CD4-positive, alpha-beta T cell treated with Interleukin-4 for 1 hour (primary cell): ENCODE measurements at regions not wholly inside any gene's neighbourhood (a gene's known extent, or its start where the extent isn't known, plus 50 kb on each side); places are given as distances from the start of the nearest gene placed in this dataset.

Experiments
- DNase-seq, 2 donors: peaks; one replicate each; pipeline ENCODE4 v3.0.0-alpha.2; 2020 to 2022

DNA sequence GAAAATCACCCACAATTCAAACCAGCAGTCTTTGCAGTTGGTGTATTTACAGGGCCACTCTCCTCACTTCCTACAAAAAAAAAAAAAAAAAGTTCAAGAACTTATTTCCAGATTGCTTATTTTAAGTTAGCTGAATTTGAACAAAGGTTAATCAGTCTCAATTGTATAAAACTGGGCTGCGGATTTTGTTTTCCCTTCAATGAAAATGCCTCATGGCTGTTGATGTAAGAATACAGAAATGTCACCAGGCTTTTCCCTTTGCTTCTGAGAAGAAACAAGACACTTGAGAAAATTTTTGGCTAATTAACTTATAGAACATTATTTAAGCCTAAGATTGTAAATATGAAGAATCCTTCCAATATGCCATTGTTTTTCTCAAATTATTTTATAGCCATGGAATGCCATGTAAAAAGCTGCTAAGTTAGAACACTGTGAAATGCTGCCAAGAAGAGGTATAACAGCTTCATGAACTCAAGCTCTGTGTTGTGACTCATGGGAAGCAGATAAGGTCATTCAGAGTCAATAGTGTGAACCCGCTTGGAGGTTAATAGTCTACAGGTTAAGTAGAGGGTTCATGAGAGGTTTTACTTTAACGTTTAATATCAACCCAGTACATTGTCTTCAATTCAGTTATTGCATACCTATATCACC is 84.3 kb upstream of the ABI3BP start:
- DNase-seq, result no peak

DNA sequence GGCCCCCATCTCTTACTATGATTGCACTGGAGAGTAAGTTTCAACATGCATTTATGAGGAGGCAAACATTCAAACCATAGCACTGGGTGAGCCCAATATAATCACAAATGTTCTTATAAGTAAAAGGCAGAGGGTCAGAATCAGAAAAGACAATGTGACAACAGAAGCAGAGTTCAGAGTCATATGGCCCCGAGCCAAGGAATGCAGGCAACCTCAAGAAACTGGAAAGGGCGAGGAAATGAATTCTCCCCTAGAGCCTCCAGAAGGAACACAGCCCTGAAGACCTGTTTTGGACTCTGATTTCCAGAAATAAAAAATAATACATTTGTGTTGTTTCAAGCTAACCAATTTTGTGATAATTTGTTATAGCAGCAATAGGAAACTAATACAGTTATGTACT is 81.3 kb upstream of the ABI3BP start:
- no peak for DNase-seq

DNA sequence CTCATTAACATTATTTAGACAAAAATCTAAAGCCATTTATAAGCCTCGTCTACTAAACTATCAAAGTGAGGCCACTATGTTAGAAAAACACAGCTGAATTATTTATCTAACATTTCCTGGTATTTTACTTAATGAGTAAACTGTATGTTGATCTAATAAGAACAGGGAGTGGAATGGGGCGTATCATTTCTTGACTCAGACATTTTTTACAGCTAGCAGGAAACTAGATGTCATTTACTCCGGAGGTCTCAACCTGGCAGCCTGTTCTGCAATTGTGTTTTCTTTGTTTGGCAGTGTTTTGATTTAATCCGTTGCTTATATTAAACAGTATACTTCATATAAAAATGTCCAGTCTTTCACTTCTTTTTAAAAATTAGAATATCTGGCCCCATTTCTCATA is 79.1 kb upstream of the ABI3BP start:
- no peak for DNase-seq

DNA sequence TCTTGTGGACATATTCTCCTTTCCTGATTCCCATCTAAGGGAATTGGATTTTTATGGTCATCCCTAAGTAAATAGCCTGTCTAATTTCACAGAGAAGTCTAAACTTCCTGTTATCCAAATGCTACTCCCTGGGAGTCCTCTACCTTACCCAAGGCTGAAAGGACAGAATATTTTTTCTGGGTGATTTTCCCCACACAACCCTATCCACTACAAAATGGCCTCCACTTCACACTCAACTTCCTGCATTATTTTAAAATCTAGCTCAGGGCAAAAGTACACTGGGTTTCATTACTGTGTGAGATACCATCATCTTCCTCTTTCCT is 77.5 kb upstream of the ABI3BP start:
- DNase-seq, result no peak

DNA sequence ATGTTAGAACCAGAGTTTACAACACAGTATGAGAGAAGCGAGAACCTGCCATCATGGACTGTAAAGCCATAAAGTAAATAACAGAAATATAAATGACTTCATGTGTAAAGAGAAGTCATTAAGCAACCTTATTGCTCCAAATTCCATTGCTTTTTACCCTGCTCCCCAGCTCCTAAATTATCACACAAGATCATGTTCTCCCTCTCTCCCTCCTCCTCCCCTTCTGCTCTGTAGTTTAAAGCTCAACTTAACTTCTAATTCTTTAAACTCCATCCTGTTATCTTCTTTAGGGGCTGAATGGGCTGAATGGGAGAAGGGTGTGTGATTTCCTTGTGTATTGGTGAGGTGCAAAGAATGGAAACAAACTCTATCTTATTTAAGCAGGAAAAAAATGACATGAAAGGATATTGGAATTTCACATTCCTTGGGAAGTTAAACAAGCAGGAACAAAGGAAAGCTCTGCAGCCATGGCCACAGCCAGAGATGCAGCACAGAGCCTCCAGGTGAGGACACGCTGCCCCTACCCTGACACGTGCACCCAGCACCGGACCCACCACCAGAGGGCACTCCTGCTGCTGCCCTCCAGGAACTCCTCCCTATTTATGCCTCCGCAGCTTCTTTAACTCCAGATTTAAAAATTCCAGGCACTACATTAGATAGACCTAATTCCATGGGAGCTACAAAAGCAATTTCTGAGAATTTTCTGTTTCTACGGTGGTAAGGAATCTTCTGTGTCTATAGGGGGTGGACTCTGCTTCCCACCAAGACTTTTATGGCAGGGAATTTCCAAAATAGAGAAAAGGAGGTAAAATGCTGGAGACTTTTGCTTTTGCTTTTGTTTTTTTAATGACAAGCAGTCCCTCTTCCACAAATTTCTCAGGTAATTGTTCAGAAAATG is 76.9 kb upstream of the ABI3BP start:
- DNase-seq, result peak; percentile 38 to 52

DNA sequence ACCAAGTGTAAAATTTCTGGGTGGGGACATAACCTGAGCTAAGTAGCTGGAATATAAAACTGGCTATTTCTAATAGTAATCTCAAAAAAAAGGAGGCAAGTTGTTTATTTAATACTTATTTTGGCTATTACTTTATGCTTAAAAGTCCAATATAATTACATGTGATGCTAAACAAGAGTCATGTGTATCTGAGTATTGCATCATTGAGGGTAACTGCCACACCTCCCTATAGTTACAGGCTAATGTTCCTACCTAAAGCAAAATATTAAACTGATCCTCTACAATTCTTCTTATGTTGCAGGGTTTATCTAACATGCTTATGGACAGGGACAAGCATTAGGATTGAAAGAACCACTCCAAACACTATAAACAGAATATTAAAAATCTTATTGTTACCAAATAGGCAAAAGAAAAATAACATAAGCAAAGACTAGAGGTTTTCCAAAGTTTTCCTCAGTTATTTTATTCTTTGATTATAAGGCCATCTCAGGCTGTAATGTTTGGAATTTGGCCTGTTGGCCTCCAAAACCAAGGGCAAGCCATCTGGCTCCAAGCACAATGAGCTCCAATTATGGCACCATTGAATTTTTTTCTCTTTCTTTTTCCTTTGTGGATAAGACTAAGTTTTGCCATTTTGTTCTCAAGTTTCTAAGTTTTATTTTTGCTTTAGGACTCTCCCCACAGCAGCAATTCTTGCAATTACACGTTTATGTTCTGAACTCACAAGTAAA is 75.8 kb upstream of the ABI3BP start:
- no peak for DNase-seq

DNA sequence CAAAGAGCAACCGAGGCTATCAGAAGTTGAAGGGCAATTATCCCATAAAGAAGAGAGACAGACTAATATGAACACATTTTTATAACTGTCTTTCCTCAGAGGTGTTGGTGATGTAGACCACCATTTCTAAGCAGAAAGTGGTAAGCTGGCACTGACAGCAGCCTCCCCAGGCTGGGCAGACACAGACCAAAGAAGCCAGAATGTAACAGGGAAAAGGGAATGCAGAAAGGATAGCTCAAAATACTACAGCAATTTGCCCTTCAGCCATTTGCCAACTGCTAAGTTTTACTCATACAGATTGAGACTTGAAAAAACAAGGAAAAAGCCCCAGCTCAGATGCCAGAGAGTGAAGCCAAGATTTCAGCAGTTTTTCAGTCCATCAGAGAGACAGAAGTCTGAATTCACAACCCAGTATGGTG is 73.5 kb upstream of the ABI3BP start:
- DNase-seq, result no peak

DNA sequence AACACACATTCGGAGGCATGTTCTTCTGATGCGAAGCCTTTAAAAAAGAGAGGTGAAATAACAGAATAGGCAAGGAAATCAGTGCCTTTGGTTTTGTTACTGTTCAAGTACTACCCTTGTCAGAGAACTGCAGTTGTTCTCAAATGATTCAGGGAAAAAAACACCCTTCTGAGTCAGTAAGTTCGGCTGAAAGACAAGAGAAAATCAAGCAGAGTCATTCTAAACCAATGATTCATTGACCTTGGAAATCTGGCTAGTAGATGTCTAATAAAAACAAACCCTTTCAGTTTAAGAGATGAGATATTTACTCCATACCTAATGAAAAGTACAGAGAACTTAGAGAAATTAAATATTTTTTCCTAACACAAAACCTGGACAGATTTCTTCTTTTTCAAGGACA is 72.7 kb upstream of the ABI3BP start:
- no peak for DNase-seq

DNA sequence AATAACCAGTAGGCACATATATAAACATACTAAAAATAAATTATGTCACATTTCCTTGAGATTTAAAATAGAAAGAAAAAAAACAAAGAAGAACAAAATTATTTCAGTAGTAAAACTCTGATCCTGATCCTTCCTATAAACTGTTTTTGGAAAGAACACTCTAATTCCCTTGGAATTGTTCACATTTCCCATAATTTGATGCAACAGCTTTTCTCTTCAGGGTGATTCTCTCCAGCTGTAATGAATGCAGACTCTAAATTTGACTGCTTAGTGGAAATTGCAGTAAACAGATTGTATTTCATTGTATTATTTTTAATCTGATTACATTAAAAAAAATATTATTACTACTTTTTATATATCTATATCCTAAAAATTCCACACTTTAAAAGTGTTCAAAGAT is 70.2 kb upstream of the ABI3BP start:
- DNase-seq, result no peak

DNA sequence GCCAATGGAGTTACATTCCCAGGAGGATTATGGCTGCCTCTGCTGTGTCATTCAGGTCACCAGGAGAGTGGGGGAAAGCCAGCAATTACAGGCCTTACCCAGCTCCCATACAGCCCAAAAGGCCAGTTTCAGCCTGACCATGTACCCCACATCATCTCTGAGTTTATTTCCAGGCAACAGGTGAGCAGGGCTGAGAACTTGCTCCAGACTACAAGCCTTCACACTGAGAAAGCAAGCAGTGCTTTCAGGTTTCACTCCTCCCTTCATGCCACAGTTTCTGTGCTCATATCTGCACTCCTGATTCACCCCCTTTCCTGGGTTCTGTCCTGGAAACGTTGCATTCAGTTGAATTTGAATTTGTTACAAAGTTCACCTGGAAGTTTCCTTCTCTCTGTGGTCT is 68.1 kb upstream of the ABI3BP start:
- no peak for DNase-seq

DNA sequence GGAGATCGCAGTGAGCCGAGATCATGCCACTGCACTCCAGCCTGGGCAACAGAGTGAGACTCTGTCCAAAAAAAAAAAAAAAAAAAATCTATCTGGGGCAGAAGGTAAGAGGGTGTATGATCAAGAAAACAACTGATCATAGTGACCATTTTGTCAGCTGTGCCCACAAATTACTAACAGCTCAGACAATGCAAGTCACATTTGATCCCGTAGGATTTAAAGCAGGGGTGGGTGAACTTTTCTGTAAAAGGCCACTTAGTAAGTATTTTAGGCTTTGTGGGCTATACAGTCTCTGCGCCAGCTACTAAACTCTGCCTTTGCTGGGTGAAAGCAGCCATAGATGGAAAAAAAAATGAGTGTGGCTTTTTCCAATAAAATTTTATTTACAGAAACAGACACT is 57.6 kb upstream of the ABI3BP start:
- DNase-seq, result no peak

DNA sequence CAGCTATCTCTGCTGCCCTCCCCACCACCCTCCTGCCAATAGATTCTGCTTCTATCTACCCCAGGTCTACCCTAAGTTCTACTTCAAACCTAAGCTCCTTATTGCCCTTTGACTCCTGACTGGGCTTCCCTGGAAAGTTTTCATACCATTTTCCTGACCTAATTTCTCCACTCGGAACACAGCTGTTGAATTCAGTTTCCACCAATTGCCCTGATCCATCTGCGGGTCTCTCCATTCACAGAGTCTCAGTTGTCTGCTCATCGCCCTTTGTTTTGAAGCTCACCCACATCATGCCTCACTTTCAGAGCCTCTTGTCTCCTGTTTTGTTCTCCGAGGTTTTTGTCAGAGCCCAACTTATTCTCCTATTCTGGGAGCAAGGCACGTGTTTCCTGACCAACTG is 56.8 kb upstream of the ABI3BP start:
- no peak for DNase-seq

DNA sequence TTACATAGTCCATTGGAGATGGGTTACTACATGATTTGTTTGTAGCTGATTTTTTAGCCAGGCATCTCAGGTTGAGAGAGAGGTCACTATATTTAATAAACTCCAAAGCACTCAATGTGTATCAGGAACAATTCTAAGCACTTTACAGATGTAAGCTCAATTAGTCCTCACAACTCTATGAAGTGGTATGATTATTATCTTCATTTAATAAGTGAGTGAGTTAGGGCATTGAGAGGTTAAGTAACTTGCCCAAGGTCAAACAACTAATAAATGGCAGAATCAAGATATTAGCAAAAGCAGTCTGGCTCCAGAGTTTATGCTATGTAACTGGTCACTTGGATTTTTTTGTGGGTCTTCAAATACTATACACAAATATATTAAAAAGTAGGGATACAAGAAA is 56.3 kb upstream of the ABI3BP start:
- no peak for DNase-seq

DNA sequence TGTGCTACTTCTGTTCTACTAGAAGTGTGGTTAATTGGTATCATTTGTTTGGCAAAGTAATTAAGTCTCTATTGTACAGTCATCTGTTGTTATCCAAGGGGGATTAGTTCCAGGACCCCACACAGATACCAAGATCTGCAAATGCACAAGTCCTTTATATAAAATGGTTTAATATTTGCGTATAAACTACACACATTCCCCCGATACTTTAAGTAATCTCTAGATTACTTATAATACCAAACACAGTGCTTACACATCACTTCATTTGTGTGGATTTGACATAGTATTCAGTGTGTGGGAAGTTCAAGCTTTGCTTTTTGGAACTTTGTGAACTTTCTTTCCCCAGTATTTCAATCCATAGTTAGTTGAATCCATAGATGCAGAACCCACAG is 50.5 kb upstream of the ABI3BP start:
- no peak for DNase-seq

DNA sequence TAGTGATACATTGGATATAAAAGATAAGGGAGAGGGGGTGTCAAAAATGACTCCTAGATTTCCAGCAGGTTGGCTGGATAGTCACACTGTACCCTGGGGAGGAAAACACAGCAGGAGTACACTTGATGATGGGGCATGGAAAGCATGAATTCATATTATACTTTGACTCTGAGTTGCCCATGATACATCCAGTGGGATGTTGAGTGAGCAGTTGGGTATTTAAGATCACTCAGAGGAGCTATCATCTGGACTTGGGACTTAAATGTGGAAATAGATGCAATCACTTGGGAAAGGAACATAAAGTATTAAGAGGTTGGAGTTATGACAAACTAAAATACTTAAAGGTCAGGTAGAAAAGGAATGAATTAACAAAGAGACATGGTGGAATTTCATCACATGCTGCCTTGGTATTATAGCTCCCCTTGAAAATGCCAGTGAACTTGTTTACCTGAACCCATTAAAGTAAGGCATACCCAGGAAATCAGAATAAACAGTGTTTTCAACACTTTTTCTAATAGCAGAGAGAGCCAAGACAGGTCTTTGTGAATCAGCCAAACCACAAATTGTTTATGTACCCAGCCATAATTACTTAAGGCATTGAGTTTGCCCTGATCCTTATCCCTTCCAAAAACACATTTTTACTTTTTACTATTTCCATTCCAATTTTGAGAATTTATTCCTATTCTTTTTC is 49.9 kb upstream of the ABI3BP start:
- DNase-seq, result no peak
